ENCODE measurements at regions not wholly inside any gene's neighbourhood (a gene's known extent, or its start where the extent isn't known, plus 50 kb on each side); places are given as distances from the start of the nearest gene placed in this dataset.
"Not testable (repeated sequence)": the region's sequence is repeated elsewhere in the genome, so short reads cannot be mapped to it uniquely, and the experiment has no call there.

DNA sequence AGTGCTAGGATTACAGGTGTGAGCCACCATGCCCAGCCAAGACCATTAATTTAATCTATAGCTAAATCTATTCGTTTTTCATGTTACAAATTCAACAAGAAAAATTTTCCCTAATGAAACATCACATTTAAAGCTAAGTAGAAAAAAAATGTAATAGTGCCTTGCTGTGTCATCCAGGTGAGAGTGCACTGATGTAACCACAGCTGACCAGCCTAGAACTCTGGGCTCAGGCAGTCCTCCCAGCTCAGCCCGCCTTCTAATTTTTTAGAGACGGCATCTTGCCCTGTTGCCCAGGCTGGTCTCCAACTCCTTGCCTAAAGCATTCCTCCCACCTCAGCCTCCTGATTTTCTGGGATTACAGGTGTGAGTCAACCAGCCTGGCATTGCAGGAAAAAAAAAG, 109.0 kb downstream of the PPIAL4G start:
- Histone ChIP-seq H3K36me3 (ENCODE audit: insufficient read depth) (no peaks in the 10 kb centered on the region), H3K4me1 (ENCODE audit: insufficient read depth) (no peaks in the 10 kb centered on the region), H3K4me3 (ENCODE audit: low read depth, low read length) (no peak overlapping the region), H3K27ac (ENCODE audit: low read depth) (no peak overlapping the region)
- no peak for DNase-seq (ENCODE audit: extremely low spot score)
- WGBS, result 83% methylated on average over 3 of the region's 3 CpGs

- DNase-seq (ENCODE audit: extremely low spot score), result no peak
- H3K27ac ChIP-seq (ENCODE audit: low read depth), result no peak overlapping the region
- H3K4me1 ChIP-seq (ENCODE audit: insufficient read depth), result no peaks in the 10 kb centered on the region
- H3K4me3 ChIP-seq (ENCODE audit: low read depth, low read length), result no peak overlapping the region
- no peaks in the 10 kb centered on the region for H3K36me3 ChIP-seq (ENCODE audit: insufficient read depth)
- WGBS, result 85% methylated on average over 8 of the region's 8 CpGs
Measured at GRCh38 chr1:148373192-148373925, 109.7 kb downstream of the PPIAL4G start.

GRCh38 chr1:148372731-148373130, 110.4 kb downstream of the PPIAL4G start:
- Histone ChIP-seq H3K4me1 (ENCODE audit: insufficient read depth) (no peaks in the 10 kb centered on the region), H3K36me3 (ENCODE audit: insufficient read depth) (no peaks in the 10 kb centered on the region), H3K4me3 (ENCODE audit: low read depth, low read length) (no peak overlapping the region), H3K27ac (ENCODE audit: low read depth) (no peak overlapping the region)
- DNase-seq (ENCODE audit: extremely low spot score), result no peak
- WGBS, result 78% methylated on average over 3 of the region's 3 CpGs

- WGBS, result 87% methylated on average over 2 of the region's 2 CpGs
- not testable (repeated sequence) for H3K4me1 ChIP-seq (ENCODE audit: insufficient read depth); H3K36me3 ChIP-seq (ENCODE audit: insufficient read depth); DNase-seq (ENCODE audit: extremely low spot score); H3K4me3 ChIP-seq (ENCODE audit: low read depth, low read length); H3K27ac ChIP-seq (ENCODE audit: low read depth)
Measured at GRCh38 chr1:148372051-148372726, 110.9 kb downstream of the PPIAL4G start.

DNA sequence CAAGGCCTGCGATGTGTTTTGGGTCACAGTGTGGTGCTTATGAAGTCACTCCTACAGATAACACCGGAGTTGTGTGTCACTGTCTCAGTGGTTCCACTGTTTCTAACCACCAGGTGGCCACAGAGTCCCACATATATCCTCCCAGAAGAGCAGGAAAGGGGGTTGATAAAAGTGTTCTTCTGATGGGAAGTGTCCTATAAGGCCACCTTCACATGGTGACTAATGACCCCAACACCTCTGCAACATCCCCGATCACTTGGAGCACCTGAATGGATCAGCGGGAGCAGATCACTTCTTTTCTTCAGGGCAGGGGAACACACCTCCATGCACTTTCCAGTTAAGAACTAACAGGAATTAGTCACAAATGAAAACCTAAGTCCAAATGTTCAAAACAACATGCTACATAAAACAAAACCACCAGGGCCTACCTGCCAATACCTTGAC, 111.5 kb downstream of the PPIAL4G start:
- not testable (repeated sequence) for H3K4me1 ChIP-seq (ENCODE audit: insufficient read depth); DNase-seq (ENCODE audit: extremely low spot score); H3K4me3 ChIP-seq (ENCODE audit: low read depth, low read length); H3K27ac ChIP-seq (ENCODE audit: low read depth); H3K36me3 ChIP-seq (ENCODE audit: insufficient read depth)
- WGBS, result 14% methylated on average over 4 of the region's 4 CpGs

DNA sequence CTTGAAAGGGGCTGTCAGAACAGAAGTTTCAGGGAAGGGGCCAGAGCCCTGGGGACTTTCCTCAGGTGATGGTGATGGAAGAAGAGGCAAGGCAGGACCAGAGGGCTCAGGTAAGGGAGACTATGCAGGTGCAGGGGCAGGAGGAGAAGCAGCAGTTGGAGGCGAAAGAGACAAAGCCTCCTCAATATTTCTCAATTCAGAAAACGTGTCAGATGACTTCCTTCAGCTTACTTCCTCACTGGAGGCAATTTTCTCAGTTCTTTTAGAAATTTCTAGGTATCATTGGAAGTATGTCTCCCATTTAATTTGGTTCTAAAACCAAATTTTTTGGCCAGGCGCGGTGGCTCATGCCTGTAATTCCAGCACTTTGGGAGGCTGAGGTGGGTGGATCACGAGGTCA, 112.4 kb downstream of the PPIAL4G start:
- H3K27ac ChIP-seq (ENCODE audit: low read depth); DNase-seq (ENCODE audit: extremely low spot score); H3K36me3 ChIP-seq (ENCODE audit: insufficient read depth); H3K4me1 ChIP-seq (ENCODE audit: insufficient read depth); H3K4me3 ChIP-seq (ENCODE audit: low read depth, low read length): not testable (repeated sequence)
- WGBS, result 83% methylated on average over 5 of the region's 5 CpGs

GRCh38 chr1:148367596-148367995, 115.5 kb downstream of the PPIAL4G start:
- WGBS, result 69% methylated on average over 3 of the region's 3 CpGs
- no peaks in the 10 kb centered on the region for H3K36me3 ChIP-seq (ENCODE audit: insufficient read depth)
- no peak overlapping the region for H3K4me3 ChIP-seq (ENCODE audit: low read depth, low read length)
- no peak overlapping the region for H3K27ac ChIP-seq (ENCODE audit: low read depth)
- H3K4me1 ChIP-seq (ENCODE audit: insufficient read depth), result no peaks in the 10 kb centered on the region
- DNase-seq (ENCODE audit: extremely low spot score), result no peak

DNA sequence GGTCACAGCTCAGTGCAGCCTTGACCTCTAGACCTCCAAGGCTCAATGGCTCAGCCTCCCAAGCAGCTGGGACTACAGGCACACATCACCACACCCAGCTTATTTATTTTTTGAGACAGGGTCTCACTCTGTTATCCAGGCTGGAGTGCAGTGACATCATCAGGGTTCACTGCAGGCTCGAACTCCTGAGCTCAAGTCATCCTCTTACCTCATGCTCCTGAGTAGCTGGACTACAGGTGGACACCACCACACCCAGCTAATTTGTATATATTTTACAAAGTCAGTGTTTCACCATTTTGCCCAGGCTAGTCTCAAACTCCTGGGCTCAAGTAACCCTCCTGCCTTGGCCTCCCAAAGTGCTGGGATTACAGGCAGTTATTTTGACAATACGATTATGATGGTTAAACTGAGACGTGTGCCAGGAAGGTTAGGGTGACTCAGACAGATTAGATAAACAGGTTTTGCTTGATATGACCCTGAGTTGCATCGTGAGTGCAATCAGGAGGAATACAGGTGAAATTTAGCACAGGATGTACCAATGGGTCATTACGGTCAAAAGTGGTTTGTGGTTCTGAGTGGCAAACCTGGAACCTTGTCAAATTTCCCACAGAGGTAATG, 116.9 kb downstream of the PPIAL4G start:
- not testable (repeated sequence) for H3K4me3 ChIP-seq (ENCODE audit: low read depth, low read length); H3K4me1 ChIP-seq (ENCODE audit: insufficient read depth); DNase-seq (ENCODE audit: extremely low spot score); H3K36me3 ChIP-seq (ENCODE audit: insufficient read depth); H3K27ac ChIP-seq (ENCODE audit: low read depth)
- 85% methylated on average over 5 of the region's 5 CpGs for WGBS

GRCh38 chr1:148365151-148365550, 118.0 kb downstream of the PPIAL4G start:
- WGBS, result 85% methylated on average over 2 of the region's 2 CpGs
- not testable (repeated sequence) for H3K36me3 ChIP-seq (ENCODE audit: insufficient read depth); H3K4me1 ChIP-seq (ENCODE audit: insufficient read depth); DNase-seq (ENCODE audit: extremely low spot score); H3K4me3 ChIP-seq (ENCODE audit: low read depth, low read length); H3K27ac ChIP-seq (ENCODE audit: low read depth)

DNA sequence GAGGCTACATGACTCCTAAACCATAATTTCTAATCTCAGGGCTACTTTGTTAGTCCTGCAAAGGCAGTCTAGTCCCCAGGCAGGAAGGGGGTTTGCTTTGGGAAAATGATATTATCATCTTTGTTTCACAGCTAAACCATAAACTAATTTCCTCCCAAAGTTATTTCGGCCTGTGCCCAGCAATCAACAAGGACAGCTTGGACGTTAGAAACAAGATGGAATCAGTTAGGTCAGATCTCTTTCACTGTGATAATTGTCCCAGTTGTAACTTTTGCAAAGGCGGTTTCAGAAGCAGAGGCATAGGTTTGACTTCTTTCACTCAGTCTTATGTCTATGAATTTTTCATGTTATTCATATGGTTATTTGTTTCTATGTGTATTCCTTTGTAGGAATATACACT, 119.1 kb downstream of the PPIAL4G start:
- not testable (repeated sequence) for H3K27ac ChIP-seq (ENCODE audit: low read depth); H3K36me3 ChIP-seq (ENCODE audit: insufficient read depth); H3K4me1 ChIP-seq (ENCODE audit: insufficient read depth); H3K4me3 ChIP-seq (ENCODE audit: low read depth, low read length); DNase-seq (ENCODE audit: extremely low spot score)
- WGBS, result 86% methylated on average over 3 of the region's 3 CpGs

GRCh38 chr1:148363439-148363810, 119.7 kb downstream of the PPIAL4G start:
- H3K36me3 ChIP-seq (ENCODE audit: insufficient read depth), result no peaks in the 10 kb centered on the region
- no peak overlapping the region for H3K27ac ChIP-seq (ENCODE audit: low read depth)
- no peak for DNase-seq (ENCODE audit: extremely low spot score)
- no peaks in the 10 kb centered on the region for H3K4me1 ChIP-seq (ENCODE audit: insufficient read depth)
- WGBS, result 86% methylated on average over 2 of the region's 2 CpGs
- no peak overlapping the region for H3K4me3 ChIP-seq (ENCODE audit: low read depth, low read length)

GRCh38 chr1:148362626-148363438, 120.3 kb downstream of the PPIAL4G start:
- Histone ChIP-seq H3K36me3 (ENCODE audit: insufficient read depth) (no peaks in the 10 kb centered on the region), H3K27ac (ENCODE audit: low read depth) (no peak overlapping the region), H3K4me3 (ENCODE audit: low read depth, low read length) (no peak overlapping the region), H3K4me1 (ENCODE audit: insufficient read depth) (no peaks in the 10 kb centered on the region)
- no peak for DNase-seq (ENCODE audit: extremely low spot score)
- WGBS, result 31% methylated on average over 29 of the region's 29 CpGs

- Histone ChIP-seq H3K36me3 (ENCODE audit: insufficient read depth) (no peaks in the 10 kb centered on the region), H3K27ac (ENCODE audit: low read depth) (no peak overlapping the region), H3K4me1 (ENCODE audit: insufficient read depth) (no peaks in the 10 kb centered on the region), H3K4me3 (ENCODE audit: low read depth, low read length) (no peak overlapping the region)
- DNase-seq (ENCODE audit: extremely low spot score), result no peak
- WGBS, result 10% methylated on average over 20 of the region's 20 CpGs
Measured at GRCh38 chr1:148362216-148362611, 120.9 kb downstream of the PPIAL4G start.

Measured in urinary bladder (tissue), 3 donors.